ENCODE measurements at regions not wholly inside any gene's neighbourhood (a gene's known extent, or its start where the extent isn't known, plus 50 kb on each side); places are given as distances from the start of the nearest gene placed in this dataset.
A peak's percentile ranks its signal among the peaks of the same experiment; 100 is the strongest.

GRCh38 chr9:107647611-107648010 is 158.0 kb upstream of the KLF4 start:
- no peak for DNase-seq

- peak; percentile 61 for DNase-seq
Measured at GRCh38 chr9:107647141-107647540, 157.6 kb upstream of the KLF4 start.

- no peak for DNase-seq
Measured at GRCh38 chr9:107645464-107645833, 155.9 kb upstream of the KLF4 start.

- DNase-seq, result peak; percentile 28
Measured at GRCh38 chr9:107644733-107645463, 155.3 kb upstream of the KLF4 start.

- no peak for DNase-seq
Measured at GRCh38 chr9:107639426-107639825, 149.9 kb upstream of the KLF4 start.

GRCh38 chr9:107638521-107639310 is 149.1 kb upstream of the KLF4 start:
- DNase-seq, result peak; percentile 72

GRCh38 chr9:107637421-107638420 is 148.2 kb upstream of the KLF4 start:
- peak; percentile 97 for DNase-seq

- DNase-seq, result no peak
Measured at GRCh38 chr9:107636571-107637381, 147.2 kb upstream of the KLF4 start.

- DNase-seq, result no peak
Measured at GRCh38 chr9:107635803-107636174, 146.2 kb upstream of the KLF4 start.

GRCh38 chr9:107635101-107635802 is 145.7 kb upstream of the KLF4 start:
- peak; percentile 42 for DNase-seq

- no peak for DNase-seq
Measured at GRCh38 chr9:107633406-107633805, 143.8 kb upstream of the KLF4 start.

GRCh38 chr9:107632661-107633060 is 143.1 kb upstream of the KLF4 start:
- DNase-seq, result no peak

GRCh38 chr9:107632216-107632615 is 142.6 kb upstream of the KLF4 start:
- DNase-seq, result no peak

- peak; percentile 32 for DNase-seq
Measured at GRCh38 chr9:107631788-107632187, 142.2 kb upstream of the KLF4 start.

- DNase-seq, result no peak
Measured at GRCh38 chr9:107630156-107630555, 140.6 kb upstream of the KLF4 start.

GRCh38 chr9:107628444-107628843 is 138.9 kb upstream of the KLF4 start:
- no peak for DNase-seq

- no peak for DNase-seq
Measured at GRCh38 chr9:107627781-107628180, 138.2 kb upstream of the KLF4 start.

GRCh38 chr9:107626118-107626517 is 136.5 kb upstream of the KLF4 start:
- no peak for DNase-seq

- no peak for DNase-seq
Measured at GRCh38 chr9:107625383-107625984, 135.9 kb upstream of the KLF4 start.

- peak; percentile 51 for DNase-seq
Measured at GRCh38 chr9:107624234-107624948, 134.8 kb upstream of the KLF4 start.

GRCh38 chr9:107621436-107621835 is 131.9 kb upstream of the KLF4 start:
- no peak for DNase-seq

Data from fibroblast of skin of right biceps (primary cell).